NCI-H446 treated with DMSO at 0.1 percent for 48 hours (cell line): ENCODE measurements at regions not wholly inside any gene's neighbourhood (a gene's known extent, or its start where the extent isn't known, plus 50 kb on each side); places are given as distances from the start of the nearest gene placed in this dataset.

ENCODE experiments used
- DNase-seq: peaks from one replicate; lab custom pipeline; 2025; lab: John Stamatoyannopoulos, UW

DNA sequence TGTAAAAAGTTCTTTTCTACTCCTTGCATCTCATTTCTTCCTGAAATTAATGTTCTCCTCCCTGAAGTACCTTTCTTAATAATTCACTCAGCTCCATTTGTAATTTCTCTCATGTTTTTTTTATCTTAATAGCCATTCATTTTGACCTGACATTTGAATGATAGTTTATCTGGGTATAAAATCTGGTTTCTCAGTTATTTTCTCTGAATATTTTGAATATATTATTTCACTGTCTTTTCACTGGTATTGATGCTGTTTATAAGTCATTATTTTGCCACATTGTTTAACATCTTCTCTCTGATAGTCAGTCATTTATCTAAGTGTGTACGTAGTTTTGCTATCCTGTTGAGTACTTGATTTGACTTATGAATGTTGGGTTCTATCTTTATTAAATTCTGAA lies 68.8 kb upstream of the ARHGAP18 start:
- DNase-seq = no peak

DNA sequence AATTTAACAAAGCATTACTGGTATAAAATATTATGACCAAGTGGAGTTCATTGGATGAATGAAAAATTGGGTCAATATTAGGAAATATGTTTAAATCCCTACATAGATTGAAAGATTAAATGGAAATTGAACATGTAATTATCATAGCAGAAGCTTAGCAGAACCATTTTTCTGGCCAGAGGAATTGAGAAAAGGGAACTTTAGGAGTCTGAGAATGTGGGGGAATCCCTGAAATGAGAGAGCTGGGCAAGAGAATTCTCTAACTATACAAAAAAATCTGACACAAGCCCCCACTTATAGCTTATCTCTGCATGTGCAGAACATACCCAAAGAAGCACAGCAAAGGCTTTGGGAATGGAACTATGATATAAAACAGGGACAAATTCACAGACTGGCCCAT lies 67.4 kb upstream of the ARHGAP18 start:
- DNase-seq = no peak

- DNase-seq = no peak
Measured at GRCh38 chr6:129776542-129777330, 66.8 kb upstream of the ARHGAP18 start.

DNA sequence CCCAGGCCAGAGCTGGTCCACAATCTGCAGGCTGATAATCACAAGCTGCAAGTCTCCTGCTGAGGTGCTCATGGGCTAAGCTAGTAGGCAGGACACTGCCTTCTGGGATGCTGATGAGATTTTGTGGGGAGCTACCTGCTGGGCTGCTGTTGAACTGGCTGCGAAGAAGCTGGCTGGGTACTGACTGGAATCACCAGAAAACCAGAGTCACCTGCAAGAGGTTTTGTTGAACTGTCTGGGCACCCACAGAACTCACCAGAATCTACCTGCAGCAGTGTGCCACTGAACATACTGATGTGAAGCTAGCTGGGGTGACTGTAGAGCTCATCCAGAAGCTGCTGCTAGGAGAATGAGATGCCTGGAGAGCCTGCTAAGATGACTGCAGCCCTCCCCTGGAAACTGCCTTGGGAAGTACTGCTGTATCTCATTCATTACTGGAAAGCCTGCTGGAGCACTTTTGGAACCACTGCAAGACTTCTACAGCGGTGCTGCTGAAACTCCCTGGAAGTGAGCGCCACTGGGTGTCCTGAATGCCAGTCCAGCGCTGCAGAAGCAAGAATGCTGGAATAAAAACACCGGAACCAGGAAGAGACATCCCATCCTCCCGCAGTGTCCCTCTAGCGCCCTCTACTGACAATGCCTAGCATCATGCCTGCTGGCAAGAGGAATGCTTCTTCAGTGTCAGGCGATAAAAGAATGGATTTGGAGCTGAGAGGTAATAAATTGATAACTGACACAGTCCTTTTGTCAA lies 64.9 kb upstream of the ARHGAP18 start:
- peak; percentile 34 for DNase-seq

GRCh38 chr6:129773304-129773703 lies 63.3 kb upstream of the ARHGAP18 start:
- DNase-seq = no peak

DNA sequence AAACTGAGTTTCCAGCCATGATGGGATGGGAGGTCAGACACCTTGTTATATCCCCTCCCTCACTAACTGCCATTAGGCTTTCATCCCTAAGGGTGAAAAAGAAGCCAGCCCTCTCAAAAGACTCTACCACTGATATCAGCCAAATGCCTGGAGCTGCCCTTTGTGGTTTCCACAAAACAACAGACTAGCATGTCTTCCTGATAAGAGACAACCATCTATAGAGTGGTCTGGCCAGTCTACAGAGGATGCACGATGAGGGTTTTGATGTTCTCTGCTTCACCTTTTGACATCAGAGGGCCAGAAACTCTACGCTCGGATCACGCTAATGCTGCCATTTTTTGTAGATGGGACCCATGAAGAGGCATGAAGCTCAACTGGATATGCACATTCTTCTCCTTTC lies 61.7 kb upstream of the ARHGAP18 start:
- DNase-seq = no peak

DNA sequence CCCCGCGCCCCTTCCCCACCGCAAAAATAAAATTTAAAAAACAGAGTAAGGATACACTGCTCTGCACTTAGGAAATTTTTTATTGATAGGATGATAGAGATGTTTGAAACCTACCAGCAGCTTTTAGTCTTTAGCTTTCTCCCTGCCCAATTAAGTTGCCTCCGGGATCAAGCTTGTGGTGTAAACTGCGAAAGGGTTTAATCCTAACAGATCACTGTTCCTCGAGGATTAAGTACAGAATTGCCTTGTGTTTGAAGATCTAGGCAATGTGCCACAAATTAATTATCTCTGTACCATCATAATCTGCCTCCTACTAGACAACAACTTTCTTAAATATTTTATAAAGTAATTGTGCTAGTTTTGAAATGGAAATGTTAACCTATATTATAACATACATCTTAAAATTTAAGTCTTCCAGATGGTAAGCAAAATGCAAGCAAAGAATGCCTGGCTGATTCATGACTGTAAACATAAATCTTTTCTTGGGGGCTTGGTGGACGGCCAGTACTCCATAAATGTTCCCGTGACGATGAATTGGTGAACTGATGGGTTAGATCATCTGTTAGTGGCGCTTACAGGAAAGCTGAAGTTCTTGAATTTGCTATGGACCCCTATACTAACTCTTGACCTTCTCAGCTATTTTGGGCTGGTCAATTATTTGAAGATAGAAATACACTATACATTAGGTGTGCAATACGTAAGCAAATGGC lies 58.0 kb upstream of the ARHGAP18 start:
- DNase-seq = no peak

DNA sequence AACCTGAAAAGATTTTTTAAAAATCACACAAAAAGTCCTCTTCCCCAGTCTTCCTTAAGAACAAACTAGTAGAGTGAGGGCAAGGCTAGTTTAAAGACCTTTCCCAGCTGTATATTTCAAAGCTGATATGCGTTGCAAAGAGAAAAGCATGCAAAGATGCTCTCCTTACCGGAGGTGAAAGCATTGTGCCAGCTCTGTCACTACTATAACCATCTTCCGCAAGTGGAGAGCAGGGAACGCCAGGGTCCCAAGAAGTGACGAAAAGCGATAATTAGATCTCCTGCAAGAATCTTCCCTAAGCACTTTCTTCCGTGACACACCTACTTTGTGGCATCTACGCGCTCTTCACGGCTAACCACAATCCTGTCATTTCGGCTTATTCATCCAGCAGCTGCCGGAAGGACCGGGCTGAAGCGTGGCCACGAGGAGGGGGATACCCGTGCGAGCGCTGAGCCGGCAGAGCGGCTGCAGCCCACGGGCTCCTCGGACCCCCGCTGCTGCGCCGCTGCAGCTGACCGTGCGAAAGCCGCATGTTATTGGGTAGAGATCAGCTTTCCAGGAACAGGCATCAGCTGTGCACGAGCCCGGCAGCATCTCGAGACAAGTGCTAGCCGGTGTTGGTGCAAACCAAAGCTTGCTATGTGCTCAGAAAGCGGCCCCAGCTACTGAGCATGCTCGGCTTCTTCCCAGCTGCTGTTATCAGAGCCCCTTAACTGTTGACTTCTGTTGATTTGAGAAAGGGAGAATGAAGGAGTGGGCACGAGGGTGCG lies 57.2 kb upstream of the ARHGAP18 start:
- DNase-seq = no peak

GRCh38 chr6:129764761-129765407 lies 54.9 kb upstream of the ARHGAP18 start:
- no peak for DNase-seq

DNA sequence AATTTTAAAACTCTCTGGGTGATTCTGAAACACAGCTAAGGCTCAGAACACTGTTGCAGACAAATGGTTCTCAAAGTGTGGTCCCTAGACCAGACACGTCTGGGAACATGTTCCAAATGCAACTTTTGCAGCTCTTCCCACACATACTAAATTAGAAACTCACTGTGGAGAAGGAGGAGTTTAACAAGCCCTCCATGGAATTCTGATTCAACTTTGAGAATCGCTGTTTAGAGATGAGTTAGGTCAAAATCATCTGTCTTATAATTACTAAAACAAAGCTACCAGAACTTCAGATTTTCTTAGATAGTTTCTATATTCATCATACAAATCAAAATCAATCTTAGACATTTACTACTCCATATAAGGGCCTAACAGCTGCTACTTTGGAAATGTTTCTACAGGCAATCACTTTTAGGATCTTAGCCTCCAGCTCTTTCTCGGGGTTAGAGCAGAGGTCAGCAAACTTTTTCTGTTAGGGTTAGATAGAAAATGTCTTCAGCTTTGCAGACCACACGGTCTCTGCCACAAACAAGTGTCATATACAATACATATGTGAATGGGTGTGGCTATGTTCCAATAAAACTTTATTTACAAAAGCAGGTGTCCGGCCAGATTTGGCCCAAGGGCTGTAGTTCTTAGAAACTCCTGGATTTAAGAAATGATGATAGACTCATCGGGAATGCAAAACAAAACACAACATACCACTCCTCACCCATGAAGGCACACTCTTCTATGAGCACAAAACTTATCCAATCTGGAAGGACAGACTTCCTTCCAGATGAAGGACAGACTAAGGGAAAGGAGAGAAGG lies 50.0 kb upstream of the ARHGAP18 start:
- DNase-seq = no peak
